Mucosa of stomach (tissue), 1 donor: ENCODE measurements at regions not wholly inside any gene's neighbourhood (a gene's known extent, or its start where the extent isn't known, plus 50 kb on each side); places are given as distances from the start of the nearest gene placed in this dataset.

Experiments
- H3K27me3 ChIP-seq: one replicate; pipeline ENCODE4 v1.7.0; 2013; ENCODE audit warnings: mild to moderate bottlenecking, low read length; ENCODE audit not compliant: control insufficient read depth, insufficient read depth
- H3K36me3 ChIP-seq: one replicate; pipeline ENCODE4 v1.7.0; 2013; ENCODE audit warnings: low read length; ENCODE audit not compliant: control insufficient read depth, insufficient read depth
- H3K4me1 ChIP-seq: one replicate; pipeline ENCODE4 v1.7.0; 2013; ENCODE audit warnings: mild to moderate bottlenecking, low read length; ENCODE audit not compliant: control insufficient read depth, insufficient read depth
- H3K4me3 ChIP-seq: one replicate; pipeline ENCODE4 v1.7.0; 2013; ENCODE audit warnings: low read length
- H3K9ac ChIP-seq: one replicate; pipeline ENCODE4 v1.7.0; 2013; ENCODE audit warnings: mild to moderate bottlenecking, low read length, moderate library complexity
- H3K9me3 ChIP-seq: one replicate; pipeline ENCODE4 v1.7.0; 2013; ENCODE audit warnings: mild to moderate bottlenecking, low read length, moderate library complexity; ENCODE audit not compliant: control insufficient read depth
- donor health status: Pancreatic carcinoma.

GRCh38 chr11:95302211-95302610, 71.2 kb upstream of the SESN3 start:
- Histone ChIP-seq H3K9me3 (no peaks in the 10 kb centered on the region), H3K27me3 (no peaks in the 10 kb centered on the region), H3K4me1 (no peaks in the 10 kb centered on the region), H3K36me3 (no peaks in the 10 kb centered on the region), H3K9ac (no peak overlapping the region), H3K4me3 (no peak overlapping the region)

DNA sequence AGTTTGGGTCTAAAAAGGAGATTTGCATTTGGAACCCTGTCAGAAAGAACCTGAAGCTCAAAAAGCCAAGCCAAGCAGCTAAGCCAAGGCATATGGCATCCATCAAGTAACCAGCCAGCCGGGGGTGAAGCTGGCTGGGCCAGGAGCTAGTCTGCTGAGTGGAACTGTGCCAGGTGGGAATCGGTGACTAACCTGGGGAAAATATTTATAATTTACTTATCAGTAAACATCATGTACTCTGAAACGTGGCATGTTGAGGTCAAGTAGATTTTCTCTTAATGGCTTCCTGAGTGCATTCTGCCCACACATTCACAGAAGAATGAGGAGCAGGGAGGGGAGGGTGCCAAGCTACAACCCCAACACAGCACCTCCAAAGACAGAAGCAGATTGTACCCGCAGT, 70.5 kb upstream of the SESN3 start:
- Histone ChIP-seq H3K36me3 (no peaks in the 10 kb centered on the region), H3K27me3 (no peaks in the 10 kb centered on the region), H3K4me3 (no peak overlapping the region), H3K4me1 (no peaks in the 10 kb centered on the region), H3K9ac (no peak overlapping the region), H3K9me3 (no peaks in the 10 kb centered on the region)

GRCh38 chr11:95299078-95299679, 68.2 kb upstream of the SESN3 start:
- no peak overlapping the region for H3K9ac ChIP-seq
- H3K4me3 ChIP-seq: no peak overlapping the region
- H3K4me1 ChIP-seq: peaks cover 5% of the 10 kb centered on the region
- no peaks in the 10 kb centered on the region for H3K9me3 ChIP-seq
- no peaks in the 10 kb centered on the region for H3K36me3 ChIP-seq
- H3K27me3 ChIP-seq: no peaks in the 10 kb centered on the region

GRCh38 chr11:95297680-95298452, 66.9 kb upstream of the SESN3 start:
- no peak overlapping the region for H3K9ac ChIP-seq

GRCh38 chr11:95296621-95297025, 65.6 kb upstream of the SESN3 start:
- peaks cover 5% of the 10 kb centered on the region for H3K4me1 ChIP-seq
- no peaks in the 10 kb centered on the region for H3K36me3 ChIP-seq
- H3K27me3 ChIP-seq: no peaks in the 10 kb centered on the region
- no peak overlapping the region for H3K4me3 ChIP-seq
- no peak overlapping the region for H3K9ac ChIP-seq
- H3K9me3 ChIP-seq: no peaks in the 10 kb centered on the region

More at GRCh38 chr11:95297680-95298452, 66.9 kb upstream of the SESN3 start:
- Histone ChIP-seq H3K36me3 (no peaks in the 10 kb centered on the region), H3K4me3 (no peak overlapping the region), H3K9me3 (no peaks in the 10 kb centered on the region), H3K4me1 (peaks cover 5% of the 10 kb centered on the region), H3K27me3 (no peaks in the 10 kb centered on the region)

- Histone ChIP-seq H3K9me3 (no peaks in the 10 kb centered on the region), H3K4me1 (peaks cover 5% of the 10 kb centered on the region), H3K9ac (no peak overlapping the region), H3K36me3 (no peaks in the 10 kb centered on the region), H3K4me3 (no peak overlapping the region), H3K27me3 (no peaks in the 10 kb centered on the region)
Observed at GRCh38 chr11:95296165-95296564, 65.2 kb upstream of the SESN3 start.

- H3K4me3 ChIP-seq: no peak overlapping the region
- no peaks in the 10 kb centered on the region for H3K27me3 ChIP-seq
- no peak overlapping the region for H3K9ac ChIP-seq
- no peaks in the 10 kb centered on the region for H3K36me3 ChIP-seq
- peaks cover 5% of the 10 kb centered on the region for H3K4me1 ChIP-seq
- H3K9me3 ChIP-seq: no peaks in the 10 kb centered on the region
Observed at GRCh38 chr11:95295382-95296149, 64.6 kb upstream of the SESN3 start.

DNA sequence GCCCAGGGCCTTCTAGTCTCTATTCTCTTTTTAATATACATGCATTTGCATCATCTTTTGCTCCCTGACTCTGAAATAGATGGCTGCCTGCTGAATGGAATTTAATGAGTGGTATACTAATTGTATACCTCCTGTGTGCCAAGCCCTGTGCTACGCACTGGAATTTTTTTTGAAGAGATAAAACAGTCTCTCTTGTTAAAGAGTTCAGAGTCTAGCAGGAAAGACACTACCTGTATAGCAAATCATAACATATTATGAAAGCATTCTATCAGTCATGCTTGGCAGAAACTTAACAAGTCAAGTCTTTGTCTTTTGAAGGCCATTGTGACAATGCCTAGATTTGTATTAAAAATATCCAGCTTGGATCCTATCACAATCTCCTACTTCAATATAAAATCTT, 63.7 kb upstream of the SESN3 start:
- no peak overlapping the region for H3K9ac ChIP-seq
- H3K4me1 ChIP-seq: peaks cover 5% of the 10 kb centered on the region

GRCh38 chr11:95293116-95293515, 62.1 kb upstream of the SESN3 start:
- H3K36me3 ChIP-seq: no peaks in the 10 kb centered on the region
- H3K4me3 ChIP-seq: no peak overlapping the region
- H3K9me3 ChIP-seq: no peaks in the 10 kb centered on the region
- no peaks in the 10 kb centered on the region for H3K27me3 ChIP-seq
- peaks cover 5% of the 10 kb centered on the region for H3K4me1 ChIP-seq
- no peak overlapping the region for H3K9ac ChIP-seq

More for the DNA sequence above, 63.7 kb upstream of the SESN3 start:
- Histone ChIP-seq H3K9me3 (no peaks in the 10 kb centered on the region), H3K4me3 (no peak overlapping the region), H3K27me3 (no peaks in the 10 kb centered on the region), H3K36me3 (no peaks in the 10 kb centered on the region)

DNA sequence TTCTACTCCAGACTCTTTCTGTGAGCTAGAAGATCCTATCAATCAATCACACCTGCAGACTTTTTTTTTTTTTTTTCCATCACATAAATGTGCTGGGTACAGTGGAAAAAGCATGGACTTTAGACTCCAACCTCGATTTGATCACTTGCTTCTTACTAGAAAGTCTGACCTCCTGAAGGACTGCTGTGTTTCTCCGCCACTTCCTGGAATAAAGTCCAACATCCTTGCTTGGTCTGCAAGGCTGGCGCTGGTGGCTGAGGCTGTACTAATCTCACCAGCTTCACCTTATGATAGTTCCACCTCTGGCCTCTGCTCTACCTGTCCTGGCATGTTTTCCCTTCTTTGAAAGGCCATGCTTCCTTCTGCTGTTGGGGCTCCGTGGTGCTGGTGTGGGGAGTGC, 60.9 kb upstream of the SESN3 start:
- Histone ChIP-seq H3K4me1 (peaks cover 5% of the 10 kb centered on the region), H3K9me3 (no peaks in the 10 kb centered on the region), H3K9ac (no peak overlapping the region), H3K4me3 (no peak overlapping the region), H3K36me3 (no peaks in the 10 kb centered on the region), H3K27me3 (no peaks in the 10 kb centered on the region)

- H3K4me1 ChIP-seq: no peaks in the 10 kb centered on the region
- H3K27me3 ChIP-seq: no peaks in the 10 kb centered on the region
- no peak overlapping the region for H3K9ac ChIP-seq
- no peaks in the 10 kb centered on the region for H3K36me3 ChIP-seq
- no peaks in the 10 kb centered on the region for H3K9me3 ChIP-seq
- no peak overlapping the region for H3K4me3 ChIP-seq
Observed at GRCh38 chr11:95289378-95290101, 58.5 kb upstream of the SESN3 start.
